Activated naive CD4-positive, alpha-beta T cell treated with anti-CD3 and anti-CD28 coated beads, Interleukin-2, amount 50 U/mL, for 16 hours (primary cell): ENCODE measurements at regions not wholly inside any gene's neighbourhood (a gene's known extent, or its start where the extent isn't known, plus 50 kb on each side); places are given as distances from the start of the nearest gene placed in this dataset.
"Not testable (repeated sequence)": the region's sequence is repeated elsewhere in the genome, so short reads cannot be mapped to it uniquely, and the experiment has no call there.

ENCODE experiments used
- DNase-seq: peaks from one replicate; pipeline ENCODE4 v3.0.0-alpha.2; 2020

- no peak for DNase-seq
These were observed 767.4 kb upstream of the GHITM start for GRCh38 chr10:83371696-83372490.

- no peak for DNase-seq
These were observed 766.7 kb upstream of the GHITM start for GRCh38 chr10:83372646-83373045.

- no peak for DNase-seq
These were observed 765.6 kb upstream of the GHITM start for GRCh38 chr10:83373671-83374070.

- DNase-seq = no peak
These were observed 764.6 kb upstream of the GHITM start for GRCh38 chr10:83374741-83375140.

- DNase-seq = no peak
These were observed 764.0 kb upstream of the GHITM start for GRCh38 chr10:83375274-83375673.

GRCh38 chr10:83397806-83398205, 741.5 kb upstream of the GHITM start:
- no peak for DNase-seq

DNA sequence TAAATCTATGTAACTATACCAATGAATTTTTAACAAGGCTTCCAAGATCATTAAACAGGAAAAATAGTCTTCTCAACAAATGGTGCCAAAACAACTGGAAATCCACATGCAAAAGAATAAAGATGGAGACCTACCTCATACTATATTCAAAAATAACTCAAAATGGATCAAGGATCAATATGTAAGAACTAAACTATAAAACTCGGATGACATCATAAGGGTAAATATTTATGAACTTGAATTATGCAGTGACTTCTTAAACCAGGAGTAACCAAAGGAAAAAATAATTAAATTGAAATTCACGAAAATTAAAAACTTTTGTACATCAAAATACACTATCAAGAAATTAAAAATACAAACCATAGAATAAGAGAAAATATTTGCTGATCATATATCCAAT, 728.7 kb upstream of the GHITM start:
- no peak for DNase-seq

- no peak for DNase-seq
These were observed 714.0 kb upstream of the GHITM start for GRCh38 chr10:83425306-83425705.

DNA sequence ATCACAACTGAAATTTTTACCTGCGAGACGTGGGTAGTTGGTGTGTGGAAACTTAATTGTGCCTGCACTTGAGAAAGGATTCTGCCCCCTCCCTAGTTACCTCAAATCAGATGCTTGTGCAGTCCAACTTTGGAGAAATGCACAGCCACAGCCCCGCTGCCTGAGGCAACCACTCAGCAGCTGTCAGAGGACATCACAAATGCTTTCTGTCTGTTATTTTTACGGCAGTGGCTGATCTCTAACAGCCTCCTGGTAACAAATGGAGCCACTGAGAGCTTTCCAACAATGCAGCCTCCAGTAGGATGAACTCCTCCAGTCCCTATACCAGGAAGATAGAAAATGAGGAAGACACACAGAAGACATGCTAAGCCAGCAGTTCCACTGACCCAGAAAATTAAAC, 712.2 kb upstream of the GHITM start:
- no peak for DNase-seq

GRCh38 chr10:83432261-83433045, 706.9 kb upstream of the GHITM start:
- no peak for DNase-seq

- no peak for DNase-seq
These were observed 705.6 kb upstream of the GHITM start for GRCh38 chr10:83433705-83434104.

GRCh38 chr10:83448013-83448412, 691.3 kb upstream of the GHITM start:
- DNase-seq = no peak

DNA sequence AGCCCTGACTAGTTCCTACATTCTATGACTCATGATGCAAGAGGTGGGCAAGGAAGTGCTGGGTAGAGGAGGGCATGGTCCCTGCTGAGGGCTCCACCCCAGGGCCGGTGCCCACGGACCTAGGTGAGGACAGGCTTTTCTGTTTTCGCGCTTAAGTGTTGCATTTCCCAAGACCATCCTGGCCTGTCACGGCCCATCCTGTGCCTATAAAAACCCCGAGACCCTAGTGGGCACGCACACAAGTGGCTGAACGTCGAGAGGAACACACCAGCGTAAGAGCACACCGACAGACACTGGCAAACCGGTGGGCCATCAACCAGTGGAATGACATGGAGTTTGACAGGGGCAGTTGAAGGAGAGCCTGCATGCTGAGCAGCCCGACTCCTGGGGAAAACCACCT, 680.7 kb upstream of the GHITM start:
- DNase-seq = no peak

GRCh38 chr10:83459124-83459523, 680.2 kb upstream of the GHITM start:
- DNase-seq = no peak

GRCh38 chr10:83469728-83470331, 669.5 kb upstream of the GHITM start:
- DNase-seq = no peak

DNA sequence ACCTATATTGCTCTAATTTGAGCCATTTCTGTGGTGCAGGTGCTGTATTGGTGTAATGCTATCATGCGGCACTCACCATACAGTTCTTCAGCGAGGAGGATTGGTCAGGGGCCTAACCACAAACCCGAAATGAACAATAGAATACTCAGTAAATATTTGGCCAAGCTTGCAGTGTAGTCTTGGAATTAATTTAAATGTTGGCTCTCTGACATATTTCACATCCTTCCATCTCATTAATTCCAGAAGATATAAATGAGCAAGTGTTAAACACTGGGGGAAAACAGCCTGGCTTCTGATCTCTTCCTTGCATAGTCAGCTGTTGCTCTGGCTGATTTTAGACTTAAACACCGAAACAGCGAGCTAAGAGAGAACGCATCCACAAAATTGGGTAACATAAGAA, 663.1 kb upstream of the GHITM start:
- no peak for DNase-seq

DNA sequence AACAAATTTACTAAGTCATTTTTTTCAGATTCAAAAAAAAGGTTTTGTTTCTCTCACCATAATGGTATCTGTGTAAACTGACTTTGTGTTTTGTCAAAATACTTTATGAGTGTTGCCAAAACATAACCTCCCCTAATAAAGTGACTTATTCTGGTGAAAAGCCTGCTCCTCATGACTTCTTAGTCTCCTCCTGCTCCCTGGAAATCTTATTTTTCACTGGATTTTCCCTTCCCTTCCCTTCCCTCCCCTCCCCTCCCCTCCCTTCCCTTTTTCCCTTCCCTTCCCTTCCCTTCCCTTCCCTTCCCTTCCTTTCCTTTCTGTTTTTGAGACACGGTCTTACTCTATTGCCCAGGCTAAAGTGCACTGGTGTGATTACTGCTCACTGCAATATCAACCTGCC, 650.1 kb upstream of the GHITM start:
- DNase-seq = no peak

- no peak for DNase-seq
These were observed 647.3 kb upstream of the GHITM start for GRCh38 chr10:83492004-83492403.

- DNase-seq = no peak
These were observed 626.6 kb upstream of the GHITM start for GRCh38 chr10:83512681-83513080.

DNA sequence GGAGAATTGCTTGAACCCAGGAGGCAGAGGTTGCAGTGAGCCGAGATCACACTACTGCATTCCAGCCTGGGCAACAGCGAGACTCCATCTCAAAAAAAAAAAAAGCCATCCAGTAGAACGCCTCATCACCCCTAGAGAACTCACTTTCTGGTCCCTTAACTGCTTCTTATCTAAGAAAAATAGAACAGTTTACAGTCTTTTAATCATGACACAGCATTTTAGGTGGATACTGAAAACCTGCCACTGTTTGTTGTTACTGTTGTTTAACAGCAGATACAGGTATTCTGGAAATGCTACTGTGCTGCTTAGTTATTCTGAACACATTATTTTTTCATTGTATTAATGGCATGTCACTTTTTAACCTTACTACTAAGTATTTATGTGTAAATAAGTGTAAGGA, 624.3 kb upstream of the GHITM start:
- no peak for DNase-seq

GRCh38 chr10:83516788-83517187, 622.5 kb upstream of the GHITM start:
- DNase-seq = no peak

GRCh38 chr10:83517456-83517855, 621.9 kb upstream of the GHITM start:
- no peak for DNase-seq

DNA sequence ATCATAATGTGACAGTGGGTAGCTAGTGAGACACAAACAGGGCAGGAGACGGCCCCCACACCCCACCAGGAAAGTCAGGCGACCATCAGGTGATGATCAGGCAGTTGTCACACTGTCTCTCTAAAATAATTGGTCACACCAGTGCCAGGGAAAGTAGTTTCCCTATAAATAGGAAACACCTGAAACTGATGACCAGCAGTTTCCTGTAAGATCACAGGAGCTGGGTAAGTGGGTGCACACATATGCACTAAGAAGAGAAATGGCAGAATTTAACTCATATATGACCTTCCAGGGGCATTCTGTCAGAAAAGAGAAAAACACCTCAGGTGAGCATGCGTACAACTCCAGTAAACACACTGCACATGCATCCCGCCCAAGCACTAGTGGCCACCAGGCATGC, 620.5 kb upstream of the GHITM start:
- no peak for DNase-seq

DNA sequence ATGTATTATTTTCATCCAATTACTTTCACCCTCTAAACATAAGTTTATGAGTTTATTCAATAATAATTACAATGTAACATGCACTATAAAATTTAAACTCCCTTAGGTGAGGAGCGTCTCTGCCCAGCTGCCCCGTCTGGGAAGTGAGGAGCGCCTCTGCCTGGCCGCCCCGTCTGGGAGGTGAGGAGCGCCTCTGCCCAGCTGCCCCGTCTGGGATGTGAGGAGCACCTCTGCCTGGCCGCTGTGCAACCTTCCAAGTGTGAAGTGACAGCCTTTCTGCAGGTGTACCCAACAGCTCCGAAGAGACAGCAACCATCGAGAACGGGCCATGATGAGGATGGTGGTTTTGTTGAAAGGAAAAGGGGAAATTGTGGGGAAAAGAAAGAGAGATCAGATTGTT, 618.9 kb upstream of the GHITM start:
- DNase-seq = not testable (repeated sequence)
